Memory B cell (primary cell): ENCODE measurements at regions not wholly inside any gene's neighbourhood (a gene's known extent, or its start where the extent isn't known, plus 50 kb on each side); places are given as distances from the start of the nearest gene placed in this dataset.

Experiments
- ATAC-seq: fragments of 150-1000 bp; cut with Tn5 transposase; 2 replicates; pipeline ENCODE4 v1.10.0; 2021; ENCODE audit warnings: low read depth, mild to moderate bottlenecking, moderate library complexity
- DNase-seq, 2 donors: peaks; one replicate each; pipeline ENCODE4 v3.0.0; 2022; ENCODE audit warnings: low spot score in 2 of 2
- H3K27ac Mint-ChIP-seq: one replicate; pipeline ENCODE4 v1.8.0; 2022; ENCODE audit warnings: mild to moderate bottlenecking, moderate library complexity, mixed read lengths
- H3K27me3 Mint-ChIP-seq: one replicate; pipeline ENCODE4 v1.8.0; 2022; ENCODE audit warnings: mixed read lengths
- H3K36me3 Mint-ChIP-seq: one replicate; pipeline ENCODE4 v1.8.0; 2022; ENCODE audit warnings: mild to moderate bottlenecking, mixed read lengths
- H3K4me1 Mint-ChIP-seq: one replicate; pipeline ENCODE4 v1.8.0; 2022; ENCODE audit warnings: mixed read lengths
- H3K4me3 Mint-ChIP-seq: one replicate; pipeline ENCODE4 v1.8.0; 2022; ENCODE audit warnings: mild to moderate bottlenecking, moderate library complexity, mixed read lengths
- H3K9me3 Mint-ChIP-seq: one replicate; pipeline ENCODE4 v1.8.0; 2022; ENCODE audit warnings: mixed read lengths

- no peaks in the 10 kb centered on the region for H3K36me3 Mint-ChIP-seq
- ATAC-seq: no peak
- no peaks in the 10 kb centered on the region for H3K9me3 Mint-ChIP-seq
- no peaks in the 10 kb centered on the region for H3K27me3 Mint-ChIP-seq
- H3K4me1 Mint-ChIP-seq: no peaks in the 10 kb centered on the region
- H3K27ac Mint-ChIP-seq: no peak overlapping the region
- no peak for DNase-seq
- H3K4me3 Mint-ChIP-seq: no peak overlapping the region
These were observed 74.6 kb downstream of the FEM1C start for GRCh38 chr5:115469904-115470516.

DNA sequence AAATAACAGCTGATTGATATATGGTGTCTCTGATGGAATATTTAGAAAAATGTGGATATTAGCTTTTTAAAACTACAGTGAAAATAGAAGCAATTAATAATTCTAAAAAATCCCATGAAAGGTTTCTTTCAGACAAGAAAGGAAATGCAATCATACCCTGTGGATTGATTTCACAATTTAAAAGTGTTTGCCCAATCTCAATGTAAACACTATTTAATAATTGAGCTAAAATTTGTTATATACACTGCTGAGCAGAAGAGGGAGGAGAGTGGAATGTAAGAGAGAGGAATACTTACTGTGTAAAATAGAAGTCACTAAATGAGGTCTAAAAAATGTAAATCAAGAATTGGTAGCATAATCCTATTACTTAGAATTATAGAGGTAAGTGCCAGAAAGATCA is 76.9 kb downstream of the FEM1C start:
- DNase-seq: no peak
- ATAC-seq: no peak
- Mint-ChIP-seq H3K9me3 (no peaks in the 10 kb centered on the region), H3K4me3 (no peak overlapping the region), H3K27me3 (no peaks in the 10 kb centered on the region), H3K4me1 (no peaks in the 10 kb centered on the region), H3K36me3 (no peaks in the 10 kb centered on the region), H3K27ac (no peak overlapping the region)

- H3K27ac Mint-ChIP-seq: no peak overlapping the region
- H3K9me3 Mint-ChIP-seq: no peaks in the 10 kb centered on the region
- no peaks in the 10 kb centered on the region for H3K27me3 Mint-ChIP-seq
- ATAC-seq (no peak), DNase-seq (no peak)
- H3K36me3 Mint-ChIP-seq: no peaks in the 10 kb centered on the region
- H3K4me3 Mint-ChIP-seq: no peak overlapping the region
- H3K4me1 Mint-ChIP-seq: no peaks in the 10 kb centered on the region
These were observed 79.1 kb downstream of the FEM1C start for GRCh38 chr5:115465431-115465830.

DNA sequence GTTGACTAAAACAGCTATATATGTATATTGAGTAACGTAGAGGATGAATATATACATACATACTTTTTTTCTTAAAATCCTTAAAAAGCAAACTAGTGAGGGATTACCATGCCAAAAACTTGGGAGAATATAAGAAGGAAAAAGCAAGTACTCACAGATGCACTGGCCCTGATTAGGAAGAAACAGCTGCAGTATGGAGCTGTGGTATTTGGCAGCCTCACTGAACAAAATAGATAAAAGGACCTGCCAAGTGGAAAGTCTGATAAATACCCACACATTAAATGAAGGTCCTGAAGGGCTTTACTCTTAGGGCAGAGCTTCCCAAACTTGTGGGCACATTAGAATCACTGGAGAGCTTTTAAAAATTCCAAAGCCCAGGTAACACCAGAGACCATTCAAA is 80.6 kb downstream of the FEM1C start:
- H3K27ac Mint-ChIP-seq: no peak overlapping the region
- H3K27me3 Mint-ChIP-seq: no peaks in the 10 kb centered on the region
- H3K4me3 Mint-ChIP-seq: no peak overlapping the region
- no peak for DNase-seq
- no peaks in the 10 kb centered on the region for H3K4me1 Mint-ChIP-seq
- H3K36me3 Mint-ChIP-seq: no peaks in the 10 kb centered on the region
- no peak for ATAC-seq
- no peaks in the 10 kb centered on the region for H3K9me3 Mint-ChIP-seq

DNA sequence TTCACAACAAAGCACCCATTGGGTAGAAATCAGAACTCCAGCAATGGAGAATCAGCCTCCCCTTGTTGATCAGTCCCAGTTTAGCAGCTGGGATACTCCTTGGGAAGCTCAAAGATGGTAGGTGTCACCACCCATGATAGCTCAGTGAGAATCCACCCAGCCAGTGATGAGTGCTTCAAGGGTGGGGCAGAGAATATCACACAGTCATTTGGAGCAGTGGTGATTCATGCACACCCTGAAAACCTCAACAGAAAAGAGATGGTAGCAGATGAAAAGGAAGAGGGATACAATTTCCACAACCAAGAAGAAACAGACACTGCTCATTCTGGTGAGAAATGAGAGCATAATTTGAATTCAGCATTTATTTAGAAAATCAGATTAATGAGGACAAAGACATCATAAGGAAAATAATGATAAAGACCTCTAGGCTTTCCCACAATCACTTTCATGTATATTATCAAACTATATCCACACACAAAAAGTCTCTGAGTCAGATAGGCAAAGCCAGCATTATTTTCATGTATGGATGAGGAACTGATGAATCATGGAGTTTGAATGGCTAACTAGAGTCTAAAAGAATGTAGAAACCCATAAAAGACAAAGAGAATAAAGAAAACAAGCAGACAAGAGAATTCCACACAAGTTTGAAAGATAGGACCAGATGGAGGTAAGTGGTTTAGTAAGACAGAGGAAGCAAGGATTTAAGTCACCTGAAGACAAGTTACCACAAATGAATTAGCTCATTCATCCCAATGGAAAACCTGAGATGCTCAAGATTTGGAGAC is 82.9 kb downstream of the FEM1C start:
- Mint-ChIP-seq H3K36me3 (no peaks in the 10 kb centered on the region), H3K4me1 (no peaks in the 10 kb centered on the region), H3K27me3 (no peaks in the 10 kb centered on the region), H3K9me3 (no peaks in the 10 kb centered on the region), H3K4me3 (no peak overlapping the region), H3K27ac (no peak overlapping the region)
- DNase-seq (no peak), ATAC-seq (no peak)

- ATAC-seq (no peak), DNase-seq (no peak)
- no peak overlapping the region for H3K27ac Mint-ChIP-seq
- no peaks in the 10 kb centered on the region for H3K9me3 Mint-ChIP-seq
- H3K4me1 Mint-ChIP-seq: no peaks in the 10 kb centered on the region
- no peaks in the 10 kb centered on the region for H3K27me3 Mint-ChIP-seq
- H3K36me3 Mint-ChIP-seq: no peaks in the 10 kb centered on the region
- H3K4me3 Mint-ChIP-seq: no peak overlapping the region
These were observed 83.5 kb downstream of the FEM1C start for GRCh38 chr5:115461093-115461492.

DNA sequence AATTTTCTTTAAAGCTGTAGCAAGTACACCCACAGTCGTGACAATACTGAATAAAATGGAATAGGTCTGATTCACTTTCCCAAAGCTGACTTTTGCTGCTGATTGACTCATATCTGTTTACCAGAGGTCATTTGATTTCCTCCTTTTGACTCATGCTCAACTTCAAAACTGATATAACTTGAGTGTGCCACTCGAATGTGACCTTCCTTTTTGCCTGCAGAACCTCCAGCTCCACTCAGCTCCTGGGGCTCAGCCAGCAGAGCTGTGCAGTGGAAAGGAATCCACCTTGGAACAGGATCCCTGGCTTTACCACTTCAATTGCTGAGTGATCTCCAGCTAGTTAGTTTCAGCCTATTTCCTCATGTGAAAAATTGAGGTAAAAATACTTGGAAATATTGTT is 84.1 kb downstream of the FEM1C start:
- no peaks in the 10 kb centered on the region for H3K27me3 Mint-ChIP-seq
- H3K27ac Mint-ChIP-seq: no peak overlapping the region
- ATAC-seq (no peak), DNase-seq (no peak)
- no peaks in the 10 kb centered on the region for H3K9me3 Mint-ChIP-seq
- no peaks in the 10 kb centered on the region for H3K4me1 Mint-ChIP-seq
- no peaks in the 10 kb centered on the region for H3K36me3 Mint-ChIP-seq
- no peak overlapping the region for H3K4me3 Mint-ChIP-seq

- Mint-ChIP-seq H3K4me3 (no peak overlapping the region), H3K36me3 (no peaks in the 10 kb centered on the region), H3K27me3 (no peaks in the 10 kb centered on the region), H3K4me1 (no peaks in the 10 kb centered on the region), H3K27ac (no peak overlapping the region), H3K9me3 (no peaks in the 10 kb centered on the region)
- ATAC-seq (no peak), DNase-seq (no peak)
These were observed 84.7 kb downstream of the FEM1C start for GRCh38 chr5:115459855-115460341.

DNA sequence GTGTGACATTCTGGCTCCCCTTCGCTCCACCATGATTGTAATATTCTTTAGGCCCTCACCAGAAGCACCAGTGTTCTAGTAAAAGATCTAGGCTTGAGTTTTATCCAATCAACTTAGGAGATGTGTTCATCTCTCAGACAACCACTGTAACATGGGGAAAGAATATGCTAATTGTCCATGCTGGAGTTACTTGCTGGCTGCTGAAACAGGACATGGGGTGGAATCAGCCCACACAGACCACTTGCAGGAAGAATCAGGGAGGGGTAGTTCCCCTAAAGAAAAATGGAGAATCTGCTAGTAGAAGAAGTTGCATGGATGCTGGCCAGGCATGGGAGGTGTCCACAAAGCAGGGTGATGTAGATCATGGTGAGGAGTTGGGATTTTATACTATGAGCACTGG is 86.2 kb downstream of the FEM1C start:
- no peaks in the 10 kb centered on the region for H3K4me1 Mint-ChIP-seq
- no peak for ATAC-seq
- no peaks in the 10 kb centered on the region for H3K27me3 Mint-ChIP-seq
- no peaks in the 10 kb centered on the region for H3K36me3 Mint-ChIP-seq
- no peak overlapping the region for H3K4me3 Mint-ChIP-seq
- DNase-seq: no peak
- H3K27ac Mint-ChIP-seq: no peak overlapping the region
- no peaks in the 10 kb centered on the region for H3K9me3 Mint-ChIP-seq

GRCh38 chr5:115458003-115458409 is 86.6 kb downstream of the FEM1C start:
- Mint-ChIP-seq H3K27ac (no peak overlapping the region), H3K4me1 (no peaks in the 10 kb centered on the region), H3K36me3 (no peaks in the 10 kb centered on the region), H3K9me3 (no peaks in the 10 kb centered on the region), H3K27me3 (no peaks in the 10 kb centered on the region), H3K4me3 (no peak overlapping the region)
- DNase-seq (no peak), ATAC-seq (no peak)

- Mint-ChIP-seq H3K27ac (no peak overlapping the region), H3K4me3 (no peak overlapping the region), H3K27me3 (no peaks in the 10 kb centered on the region), H3K36me3 (no peaks in the 10 kb centered on the region), H3K9me3 (no peaks in the 10 kb centered on the region), H3K4me1 (no peaks in the 10 kb centered on the region)
- no peak for DNase-seq
- ATAC-seq: no peak
These were observed 87.0 kb downstream of the FEM1C start for GRCh38 chr5:115457571-115457970.

DNA sequence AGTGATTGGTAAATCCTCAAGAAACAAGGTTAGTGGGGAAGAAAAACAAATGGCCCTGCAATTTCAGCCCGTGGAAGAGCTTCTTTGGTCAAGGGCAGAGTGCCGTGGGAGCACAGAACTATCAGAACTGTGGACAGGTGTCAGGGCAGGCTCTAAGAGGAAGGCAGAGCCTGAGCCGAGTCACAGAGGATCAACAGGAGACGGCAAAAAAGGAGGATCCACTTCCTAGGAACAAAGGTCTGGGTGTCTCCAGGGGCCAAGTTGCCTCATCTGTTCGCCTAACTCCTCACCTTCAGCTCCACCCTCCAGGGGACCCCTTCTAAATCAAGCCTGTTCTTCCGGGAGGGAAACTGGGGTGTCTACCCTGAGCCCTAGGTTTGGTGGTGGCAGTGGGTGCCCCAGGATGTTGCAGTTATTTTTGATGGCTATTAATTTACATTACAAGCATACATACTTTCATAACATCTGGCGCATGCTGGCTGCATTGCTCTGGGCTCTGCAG is 88.0 kb downstream of the FEM1C start:
- Mint-ChIP-seq H3K9me3 (no peaks in the 10 kb centered on the region), H3K4me1 (no peaks in the 10 kb centered on the region), H3K27me3 (no peaks in the 10 kb centered on the region), H3K27ac (no peak overlapping the region), H3K4me3 (no peak overlapping the region), H3K36me3 (no peaks in the 10 kb centered on the region)
- ATAC-seq (no peak), DNase-seq (no peak)

- no peaks in the 10 kb centered on the region for H3K4me1 Mint-ChIP-seq
- DNase-seq (no peak), ATAC-seq (no peak)
- H3K27ac Mint-ChIP-seq: no peak overlapping the region
- no peaks in the 10 kb centered on the region for H3K9me3 Mint-ChIP-seq
- H3K27me3 Mint-ChIP-seq: no peaks in the 10 kb centered on the region
- H3K36me3 Mint-ChIP-seq: no peaks in the 10 kb centered on the region
- H3K4me3 Mint-ChIP-seq: no peak overlapping the region
These were observed 88.5 kb downstream of the FEM1C start for GRCh38 chr5:115456056-115456455.

DNA sequence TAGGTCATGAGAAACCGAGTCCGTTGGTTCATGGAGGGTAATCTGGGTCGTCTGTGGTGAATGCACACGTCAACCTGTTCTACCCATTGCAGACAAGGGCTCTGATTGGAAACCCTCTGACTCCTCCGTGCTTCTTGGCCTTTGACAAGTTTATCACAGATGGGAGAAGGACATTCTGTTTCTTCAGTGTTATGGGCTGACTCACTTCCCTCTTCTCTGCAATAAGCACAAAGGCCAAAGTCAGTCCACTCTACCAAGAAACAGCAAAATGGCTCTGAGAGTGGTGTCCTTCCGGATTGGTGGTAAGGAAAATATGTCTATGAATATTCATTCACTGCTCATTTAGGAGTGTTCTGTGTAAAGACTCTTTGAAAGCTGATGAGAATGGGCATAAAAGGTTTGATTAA is 89.3 kb downstream of the FEM1C start:
- DNase-seq: no peak
- no peaks in the 10 kb centered on the region for H3K27me3 Mint-ChIP-seq
- H3K4me1 Mint-ChIP-seq: no peaks in the 10 kb centered on the region
- ATAC-seq: no peak
- no peaks in the 10 kb centered on the region for H3K36me3 Mint-ChIP-seq
- H3K27ac Mint-ChIP-seq: no peak overlapping the region
- H3K4me3 Mint-ChIP-seq: no peak overlapping the region
- H3K9me3 Mint-ChIP-seq: no peaks in the 10 kb centered on the region
